Posterior vena cava (tissue), 2 donors: ENCODE measurements at regions not wholly inside any gene's neighbourhood (a gene's known extent, or its start where the extent isn't known, plus 50 kb on each side); places are given as distances from the start of the nearest gene placed in this dataset.

Experiments used
- DNase-seq: peaks from one replicate; pipeline ENCODE4 v3.0.0-alpha.2; 2020; ENCODE audit warnings: low spot score
- intact Hi-C, 2 donors: fragments of 100-400 bp; cut with DNase I; formaldehyde crosslinking; loops; one replicate each; pipeline versions ENCODE4 v1.14.1 to v1.14.2; 2022 to 2023
- donor health status: DM: yes; HTN: yes; CAD: no.
- donor health status: DM: yes; HTN: yes; CAD: no.

DNA sequence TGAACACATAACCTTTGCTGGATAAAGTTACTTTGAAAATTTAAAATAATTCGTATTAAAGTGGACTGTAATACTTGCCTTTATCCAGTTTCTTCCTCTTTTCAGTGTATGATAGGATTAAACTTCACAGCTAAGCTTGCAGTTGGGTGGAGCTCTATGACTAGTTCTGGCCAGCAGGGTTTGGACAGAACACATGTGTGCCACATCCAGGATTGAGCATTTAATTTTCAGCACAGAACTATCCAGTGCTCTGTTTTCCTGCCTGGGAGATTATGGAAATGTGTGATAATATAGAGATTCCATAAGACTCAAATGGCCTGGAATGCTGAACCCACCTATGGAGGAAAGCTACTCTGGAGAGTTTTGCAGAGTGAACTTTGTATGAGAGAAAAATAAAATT lies 200.2 kb downstream of the OSR1 start:
- no peak for DNase-seq
- intact Hi-C loops = no loop called here

DNA sequence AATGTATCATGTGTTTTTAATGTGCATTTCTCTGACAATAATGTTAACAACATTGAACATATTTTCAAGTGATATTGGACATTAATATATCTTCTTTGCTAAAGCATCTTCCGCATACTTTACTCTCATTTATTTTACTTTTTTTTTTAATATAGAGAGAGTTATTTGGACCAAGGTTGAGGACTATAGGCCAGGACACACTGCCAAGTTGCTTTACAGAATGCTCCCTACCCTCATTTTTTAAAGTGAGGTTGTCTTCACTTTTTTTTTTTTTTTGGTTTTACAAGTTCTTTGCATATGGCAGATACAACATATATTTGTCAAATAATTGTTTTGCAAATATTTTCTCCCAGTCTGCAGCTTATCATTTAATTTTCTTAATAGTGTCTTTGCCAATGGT lies 201.8 kb downstream of the OSR1 start:
- DNase-seq = no peak
- intact Hi-C loops = no loop called here

DNA sequence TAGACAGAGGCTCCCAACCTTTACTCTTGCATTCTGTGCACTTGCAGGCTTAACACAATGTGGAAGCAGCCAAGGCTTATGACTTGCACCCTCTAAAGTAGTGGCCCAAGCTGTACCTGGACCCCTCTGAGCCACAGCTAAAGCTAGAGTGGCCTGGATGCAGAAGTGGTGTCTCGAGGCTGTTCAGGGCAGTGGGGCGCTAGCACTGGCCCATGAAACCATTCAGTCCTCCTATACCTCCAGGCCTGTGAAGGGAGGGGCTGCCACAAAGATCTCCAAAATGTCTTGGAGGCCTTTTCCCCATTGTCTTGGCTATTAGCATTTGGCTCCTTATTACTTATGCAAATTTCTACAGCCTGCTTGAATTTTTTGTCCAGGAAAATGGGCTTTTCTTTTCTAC lies 207.7 kb downstream of the OSR1 start:
- no peak for DNase-seq
- intact Hi-C loops = no loop called here

DNA sequence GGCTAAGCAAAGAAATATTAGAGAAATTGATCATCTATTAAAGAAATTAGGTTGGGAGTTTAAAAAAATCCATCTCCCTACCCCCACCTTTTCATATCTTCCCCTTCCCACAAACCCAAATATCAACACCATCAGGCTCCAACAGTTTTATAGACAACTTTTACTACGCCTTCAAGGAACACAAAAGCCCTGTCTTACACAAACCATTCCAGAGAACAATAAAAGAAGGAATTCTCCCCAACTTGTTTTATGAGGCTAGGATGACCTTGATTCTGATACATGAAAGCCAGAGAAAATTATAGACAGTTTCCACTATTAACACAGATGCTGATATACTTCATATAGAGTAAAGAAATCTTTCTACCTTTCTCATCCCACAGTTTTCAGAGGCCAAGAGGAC lies 211.6 kb downstream of the OSR1 start:
- no peak for DNase-seq
- intact Hi-C loops = no loop called here

DNA sequence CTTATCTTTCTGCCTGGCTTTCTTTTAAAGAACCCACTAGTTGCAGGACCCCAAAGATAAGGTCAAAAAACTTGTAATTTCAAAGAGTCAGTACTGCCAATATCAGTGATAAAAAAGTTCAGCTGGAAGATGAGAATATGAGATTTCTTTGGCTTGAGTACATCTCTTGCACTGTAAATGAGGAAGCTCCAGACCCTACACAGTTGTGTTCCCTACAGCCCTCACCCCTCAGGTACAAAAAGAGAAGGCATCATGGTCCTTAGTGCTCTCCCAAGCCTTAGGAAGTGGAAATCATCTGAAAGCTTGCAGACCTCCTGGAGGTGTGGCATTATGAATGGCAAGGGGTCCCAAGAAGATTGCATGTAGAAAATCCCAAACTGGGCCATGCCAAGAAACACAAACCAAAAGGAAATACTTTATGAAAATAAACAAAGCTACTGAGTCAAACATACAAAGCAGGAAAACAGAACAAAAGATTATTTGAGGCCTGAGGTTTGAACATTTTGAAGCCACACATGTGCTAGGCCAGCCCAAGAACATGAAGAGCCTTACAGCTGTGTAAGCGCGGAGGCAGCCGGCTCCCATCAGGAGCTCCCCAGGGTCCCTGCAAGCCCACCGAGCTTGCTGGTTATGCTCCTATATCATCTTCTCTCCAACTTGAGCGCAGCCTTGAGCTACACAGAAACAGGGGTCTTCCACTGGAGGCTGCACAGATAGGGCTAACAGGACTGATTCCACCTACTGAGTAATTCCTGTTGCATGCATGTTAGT lies 217.0 kb downstream of the OSR1 start:
- intact Hi-C loops = no loop called here
- DNase-seq = no peak

DNA sequence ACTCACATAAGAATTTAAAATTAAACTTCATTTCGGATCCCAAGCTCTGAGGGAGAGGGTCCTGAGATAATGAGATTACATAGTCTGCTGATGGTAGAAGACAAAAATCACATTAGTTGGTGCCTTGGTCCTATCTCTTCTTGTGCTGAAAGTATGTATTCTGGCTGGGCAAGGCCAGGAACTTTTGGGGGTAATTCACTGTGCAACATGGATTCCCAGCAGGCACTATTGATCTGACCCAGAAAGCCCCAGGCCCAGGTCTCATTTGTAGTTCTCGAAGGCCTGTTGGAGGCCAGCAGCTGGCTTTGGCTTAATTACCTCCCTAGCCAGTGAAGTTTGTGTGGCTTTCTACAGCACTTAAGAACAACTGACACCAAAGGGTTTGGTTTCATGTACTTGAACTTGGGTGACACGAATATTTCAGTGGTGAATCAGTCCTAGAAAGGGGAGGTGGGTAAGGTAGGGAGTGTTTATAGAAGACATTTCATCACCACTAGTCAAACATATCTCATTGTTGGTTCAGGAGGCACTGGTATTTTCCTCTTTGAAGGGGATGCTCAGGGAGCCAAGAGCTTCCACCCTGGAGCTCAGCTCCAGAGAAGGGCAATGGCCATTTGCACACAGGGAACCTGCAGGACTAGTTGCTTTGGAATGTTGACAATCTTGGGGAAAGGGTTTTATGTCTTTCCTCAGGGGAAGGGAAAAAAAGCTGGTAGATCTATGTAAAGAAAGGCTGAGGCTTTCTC lies 217.8 kb downstream of the OSR1 start:
- intact Hi-C loops = no loop called here
- no peak for DNase-seq

DNA sequence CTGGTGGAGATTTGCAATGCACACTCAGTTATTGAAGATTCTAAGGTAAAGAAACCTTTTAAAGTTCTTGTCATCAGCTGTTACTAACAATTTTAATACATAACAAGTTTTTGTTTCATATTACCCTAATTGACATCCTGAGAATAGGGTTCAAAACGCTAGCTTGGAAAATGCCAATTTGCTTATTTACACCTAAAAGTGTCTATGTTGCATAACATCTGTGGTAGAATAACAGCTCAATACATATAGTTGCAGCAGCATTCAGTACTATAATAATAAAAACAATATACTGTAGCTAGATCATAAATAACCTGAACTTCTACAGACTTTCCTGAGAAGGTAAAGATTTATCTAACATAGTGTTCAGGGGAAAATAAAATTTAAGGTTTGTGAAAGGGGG lies 219.0 kb downstream of the OSR1 start:
- intact Hi-C loops = loop anchor here in 1 of 2 donors (5.0 kb wide), 1 partner anchor 457 kb away; no protein-coding TSS in a partner anchor

DNA sequence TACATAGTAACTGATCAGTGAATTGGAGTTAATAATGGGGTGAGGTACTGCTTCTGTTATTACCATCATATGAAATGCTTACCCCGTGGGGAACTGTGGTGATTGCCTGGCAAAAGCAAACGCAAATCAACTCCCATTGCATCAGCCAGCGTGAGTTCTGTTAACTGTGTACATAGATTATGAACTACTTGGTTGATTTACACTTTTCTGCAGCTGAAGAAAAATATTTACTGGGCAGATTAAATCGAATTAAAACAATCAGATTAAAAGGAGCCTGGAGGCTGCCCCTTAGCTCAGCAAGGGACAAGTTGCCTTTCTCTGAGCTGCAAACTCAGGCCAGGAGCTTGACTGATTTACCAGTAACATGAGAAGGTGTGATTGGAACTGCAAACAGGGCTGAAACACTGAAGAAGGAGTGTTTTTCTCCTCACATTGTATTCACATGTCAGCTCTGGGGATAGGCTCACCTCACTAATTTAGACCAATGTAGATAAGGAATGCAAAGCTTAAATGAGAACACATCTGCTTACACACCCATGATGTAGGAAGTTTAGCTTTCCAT lies 220.1 kb downstream of the OSR1 start:
- intact Hi-C loops = loop anchor here in 1 of 2 donors (5.0 kb wide), 1 partner anchor 456 kb away; no protein-coding TSS in a partner anchor
- no peak for DNase-seq

More for the DNA sequence above, 219.0 kb downstream of the OSR1 start:
- no peak for DNase-seq

DNA sequence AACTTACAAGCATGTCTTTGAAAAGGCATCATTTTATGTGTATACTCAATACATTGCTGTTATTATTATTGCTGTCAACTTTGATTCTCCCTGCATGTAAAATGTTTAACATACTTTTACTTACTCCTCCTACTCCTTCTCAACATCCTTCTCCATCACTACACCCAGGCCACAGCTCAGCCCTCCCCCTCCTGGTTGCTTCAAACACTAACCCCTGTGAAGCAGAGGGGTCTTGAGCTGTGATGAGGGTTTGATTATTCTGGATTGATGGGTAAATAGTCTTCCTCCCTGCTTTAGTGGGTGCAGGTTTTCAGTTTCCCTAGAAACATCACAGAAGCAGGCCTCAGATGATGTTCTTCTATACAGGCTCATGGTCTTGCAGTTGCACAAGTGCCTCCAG lies 221.0 kb downstream of the OSR1 start:
- intact Hi-C loops = loop anchor here in 1 of 2 donors (5.0 kb wide), 1 partner anchor 455 kb away; no protein-coding TSS in a partner anchor
- DNase-seq = no peak

DNA sequence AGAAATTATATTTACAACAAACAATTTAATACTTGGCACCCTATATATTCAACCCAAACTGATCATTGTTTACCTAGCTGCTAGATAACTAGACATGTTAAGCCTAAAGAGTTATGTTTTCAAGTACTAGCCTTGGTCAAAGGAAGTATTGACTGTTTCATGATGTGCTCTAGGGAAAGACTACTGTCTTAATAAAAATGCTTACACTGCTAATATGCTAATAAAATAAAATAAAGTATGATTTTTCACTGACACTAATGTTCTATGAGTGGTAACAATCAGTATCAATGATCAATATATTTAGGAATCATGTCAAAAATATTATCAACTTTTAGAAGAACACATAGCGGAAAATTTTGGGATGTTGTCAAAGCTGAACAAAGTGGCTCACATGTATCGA lies 225.5 kb downstream of the OSR1 start:
- no peak for DNase-seq
- intact Hi-C loops = no loop called here

DNA sequence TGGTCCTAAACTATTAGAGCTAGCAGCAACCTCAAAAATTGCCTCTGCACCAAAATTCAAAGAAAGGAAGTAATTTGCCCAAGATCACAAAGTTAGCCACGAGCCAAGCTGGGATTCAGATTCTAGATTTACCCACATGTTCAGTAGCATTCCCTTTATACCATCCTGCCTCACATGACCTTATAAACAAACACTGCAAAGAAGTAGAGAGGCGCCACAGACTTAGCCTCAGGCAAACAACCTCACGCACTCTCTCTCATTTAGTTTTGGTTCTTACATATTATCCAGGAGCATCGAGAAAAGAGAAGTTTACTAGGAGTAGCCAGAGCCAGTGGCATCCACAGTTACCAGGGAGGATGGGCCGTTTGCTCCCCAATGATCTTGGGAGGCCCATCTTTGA lies 226.6 kb downstream of the OSR1 start:
- DNase-seq = no peak
- intact Hi-C loops = no loop called here

DNA sequence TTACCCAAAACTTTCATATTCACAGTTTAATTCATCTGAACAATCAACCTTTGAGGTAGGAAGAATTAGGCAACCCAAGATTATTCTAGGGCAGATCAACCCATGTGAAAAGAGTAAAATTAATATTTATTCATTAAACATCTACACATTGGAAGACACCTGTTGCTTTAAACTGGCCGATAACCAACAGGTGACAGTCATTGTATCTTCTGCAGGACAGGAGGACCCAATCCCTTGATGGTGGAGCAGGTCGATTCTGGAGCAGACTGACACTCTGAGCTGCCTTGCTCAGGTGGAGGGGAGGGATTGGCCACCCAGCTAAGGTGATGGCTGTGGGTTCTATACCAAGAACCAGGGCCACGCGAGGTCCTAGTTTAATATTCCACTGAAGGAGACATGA lies 230.3 kb downstream of the OSR1 start:
- DNase-seq = no peak
- intact Hi-C loops = no loop called here

DNA sequence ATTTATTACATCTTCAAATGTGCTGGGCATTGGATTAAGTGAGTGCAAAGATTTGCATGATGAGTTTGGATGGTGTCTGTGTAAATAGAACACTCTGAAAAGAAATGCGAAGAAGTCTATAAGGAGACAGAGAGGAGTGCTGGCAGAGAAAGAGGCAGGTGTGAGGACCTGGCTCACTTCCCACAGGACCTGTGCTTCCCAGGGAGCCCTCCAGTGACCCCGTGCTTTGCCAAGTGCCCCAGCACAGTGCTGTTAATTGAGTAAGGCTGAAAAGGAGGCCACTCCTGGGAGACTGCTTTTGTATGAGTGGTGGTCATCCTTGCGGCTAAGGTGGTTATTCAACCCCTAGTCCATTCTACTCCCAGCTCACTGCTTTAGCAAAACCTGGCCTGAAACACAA lies 230.8 kb downstream of the OSR1 start:
- intact Hi-C loops = no loop called here
- DNase-seq = no peak

DNA sequence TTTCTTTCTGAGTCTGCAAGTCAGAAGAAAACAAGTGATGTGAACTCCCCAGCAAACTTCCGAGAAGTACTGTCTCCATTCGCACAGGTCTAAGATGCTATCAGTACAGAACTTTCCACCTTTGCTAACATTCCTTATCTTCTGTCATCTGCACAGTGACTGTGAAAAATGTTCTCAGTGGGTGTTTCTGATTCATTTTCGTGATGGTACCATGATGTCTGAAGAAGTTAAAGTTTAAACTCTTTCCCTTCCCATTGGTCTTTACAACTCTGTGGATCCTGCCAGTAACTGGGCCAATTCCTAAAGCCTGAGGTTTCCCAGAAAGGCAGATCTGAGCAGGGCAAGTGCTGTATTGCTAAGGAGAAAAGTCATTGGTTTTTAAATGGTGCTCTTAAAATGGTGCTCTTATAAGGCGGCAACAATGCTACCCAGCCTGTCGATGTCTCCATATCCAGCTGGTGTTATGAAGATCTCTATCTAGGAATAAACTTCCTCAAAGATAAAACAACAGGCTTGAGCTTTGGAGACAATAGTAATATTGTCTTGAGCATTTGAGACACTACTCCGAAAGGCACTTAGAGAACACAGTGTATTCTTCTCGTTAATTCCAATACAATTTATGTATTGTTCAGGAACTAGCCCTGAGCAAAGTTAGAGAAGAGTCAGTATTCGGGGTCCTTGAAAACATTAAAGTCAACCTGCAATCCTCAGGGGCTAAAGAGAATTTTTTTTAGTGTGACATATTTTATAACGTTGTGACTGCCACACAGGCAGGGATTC lies 232.3 kb downstream of the OSR1 start:
- no peak for DNase-seq
- intact Hi-C loops = no loop called here

DNA sequence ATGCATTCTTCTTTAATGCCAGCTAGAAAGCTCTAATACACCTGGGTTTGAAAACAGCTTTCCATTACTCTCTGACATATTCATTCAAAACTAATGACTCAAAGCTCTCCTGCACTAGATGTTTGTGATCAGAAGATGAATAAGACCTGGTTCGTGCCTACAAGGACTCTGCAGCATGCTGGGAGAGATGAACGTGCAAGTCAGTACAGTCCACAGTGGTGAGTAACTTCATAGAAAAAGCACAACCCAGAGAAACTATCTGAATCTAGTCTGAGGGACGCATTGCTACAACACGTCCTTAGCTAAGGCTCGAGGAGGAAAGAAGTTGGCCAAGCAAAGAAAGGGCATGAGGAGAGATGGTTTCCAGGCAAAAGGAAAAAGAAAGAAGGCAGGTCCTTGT lies 234.3 kb downstream of the OSR1 start:
- intact Hi-C loops = no loop called here
- no peak for DNase-seq

DNA sequence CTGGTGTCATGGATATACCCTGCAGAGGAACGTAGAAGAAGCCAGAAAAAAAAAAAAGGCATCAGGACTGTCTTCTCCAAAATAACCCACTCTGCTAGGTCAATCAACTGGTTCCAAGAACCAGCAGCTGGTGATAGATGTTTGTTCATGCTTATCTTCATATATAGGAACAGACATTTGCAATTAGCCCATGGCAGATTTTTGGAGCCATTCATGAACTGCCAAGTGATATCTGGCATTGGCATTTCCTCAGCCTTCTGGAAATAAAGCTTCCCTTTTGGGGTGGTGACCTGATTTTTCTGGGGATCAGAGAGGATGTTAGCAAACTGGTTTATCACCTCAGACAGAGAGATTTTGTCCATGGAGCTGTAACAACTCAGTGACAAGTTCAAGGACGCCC lies 234.9 kb downstream of the OSR1 start:
- DNase-seq = no peak
- intact Hi-C loops = no loop called here

DNA sequence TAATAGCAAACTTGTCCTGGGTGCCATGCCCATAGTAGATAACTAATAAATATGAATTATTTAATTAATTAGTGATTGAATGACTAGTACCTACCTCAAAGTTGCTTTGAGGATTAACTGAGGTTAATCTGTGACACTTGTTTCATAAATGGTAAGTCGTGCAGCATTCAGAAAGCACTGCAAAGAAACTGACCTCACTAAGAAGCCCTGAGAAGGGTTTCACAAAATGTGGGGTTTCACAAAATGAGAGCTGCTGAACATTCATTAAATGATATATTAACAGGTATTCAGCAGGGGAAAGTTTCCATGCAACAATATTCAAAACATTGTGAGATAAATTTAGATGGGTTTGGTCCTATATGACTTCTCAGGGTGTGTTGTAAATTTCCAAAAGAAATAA lies 236.2 kb downstream of the OSR1 start:
- DNase-seq = no peak
- intact Hi-C loops = no loop called here

DNA sequence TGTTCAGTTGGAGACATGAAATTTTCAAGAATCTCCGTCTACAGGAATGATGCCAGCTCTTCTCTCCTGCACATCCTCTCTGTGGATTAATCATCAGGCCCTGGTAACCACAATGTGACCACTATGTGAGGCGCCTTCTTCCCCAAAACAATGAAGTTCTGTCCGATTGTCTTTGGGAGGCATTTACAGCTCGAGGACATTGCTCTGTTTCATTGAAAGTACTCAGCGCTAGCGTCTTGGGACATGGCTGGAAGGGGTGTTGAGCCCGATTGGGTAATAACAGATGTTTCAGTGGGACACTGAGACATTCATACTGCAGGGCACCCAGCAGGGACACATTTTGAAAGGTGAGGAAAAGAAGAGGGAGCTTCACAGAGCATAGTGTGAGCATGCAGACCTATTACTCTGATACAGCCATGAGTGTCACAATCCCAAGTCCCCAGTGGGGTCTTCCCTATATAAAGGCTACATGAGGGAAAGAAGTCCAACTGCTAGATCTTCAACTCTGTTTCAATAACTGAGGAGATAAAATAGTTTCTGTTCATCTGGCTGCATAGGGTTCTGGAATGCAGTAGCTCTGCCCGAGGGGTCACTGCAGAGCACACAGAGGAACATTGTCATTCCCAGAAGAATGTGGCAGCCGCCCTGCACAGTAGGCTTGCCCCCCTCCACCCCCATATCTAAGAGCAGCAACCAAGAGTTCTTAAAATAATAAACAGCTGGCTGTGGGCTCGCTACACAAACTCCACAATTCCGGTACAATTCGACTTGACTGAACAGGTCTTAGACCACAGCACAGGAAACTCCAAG lies 237.3 kb downstream of the OSR1 start:
- intact Hi-C loops = no loop called here
- DNase-seq = no peak

DNA sequence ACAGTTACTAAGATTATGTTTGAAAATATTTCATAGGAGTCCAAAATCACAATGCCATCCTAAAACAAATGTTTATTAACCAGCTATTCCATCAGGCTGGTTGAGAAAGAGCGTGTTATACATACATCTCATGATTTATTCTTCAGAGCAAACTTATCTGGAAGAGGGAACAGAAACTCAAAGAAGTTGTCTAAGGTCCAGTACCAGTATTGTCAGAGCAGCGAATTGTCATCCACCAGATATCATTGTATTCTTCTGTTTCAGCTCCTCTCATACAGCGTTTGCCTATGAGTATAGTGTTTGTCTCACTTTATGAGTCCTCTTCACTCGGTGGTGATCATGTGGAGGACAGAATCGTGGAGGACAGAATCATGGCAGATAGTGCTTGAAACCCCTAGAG lies 238.2 kb downstream of the OSR1 start:
- intact Hi-C loops = no loop called here
- DNase-seq = no peak
